WTC11 (cell line): ENCODE measurements at regions not wholly inside any gene's neighbourhood (a gene's known extent, or its start where the extent isn't known, plus 50 kb on each side); places are given as distances from the start of the nearest gene placed in this dataset.

Source experiments
- ATAC-seq: fragments of 200-7000 bp; cut with Tn5 transposase; 2 replicates; pipeline ENCODE4 v1.10.0; 2021; ENCODE audit warnings: mild to moderate bottlenecking, moderate library complexity
- CTCF ChIA-PET: fragments of 300-600 bp; sonication (Branson Sonifier 250); formaldehyde crosslinking; loops from one replicate; lab custom pipeline; 2021; ENCODE audit warnings: antibody characterized with exemption; lab: Charles Lee
- POLR2A ChIA-PET: fragments of 350-600 bp; sonication (Branson Sonifier 250); formaldehyde crosslinking; loops from one replicate; lab custom pipeline; 2021; ENCODE audit warnings: antibody characterized with exemption; lab: Charles Lee
- DNase-seq: peaks from one replicate; pipeline ENCODE4 v3.0.0; 2021; ENCODE audit warnings: low spot score
- H3K27ac Mint-ChIP-seq: 2 replicates; pipeline ENCODE4 v1.8.0; 2021; ENCODE audit warnings: mixed read lengths
- H3K27me3 Mint-ChIP-seq: 2 replicates; pipeline ENCODE4 v1.8.0; 2021; ENCODE audit warnings: low read depth, mild to moderate bottlenecking, moderate library complexity, mixed read lengths
- H3K36me3 Mint-ChIP-seq: 2 replicates; pipeline ENCODE4 v1.8.0; 2021; ENCODE audit warnings: mixed read lengths
- H3K4me1 Mint-ChIP-seq: 2 replicates; pipeline ENCODE4 v1.8.0; 2022; ENCODE audit warnings: mixed read lengths
- H3K4me3 Mint-ChIP-seq: 2 replicates; pipeline ENCODE4 v1.8.0; 2021; ENCODE audit warnings: mild to moderate bottlenecking, moderate library complexity, mixed read lengths
- H3K9me3 Mint-ChIP-seq: 2 replicates; pipeline ENCODE4 v1.8.0; 2021; ENCODE audit warnings: mixed read lengths
- AR ChIP-seq: fragments of 250-450 bp; sonication (Bioruptor Pico); IDR thresholded peaks from 2 replicates; pipeline ENCODE4 v1.9.0; 2021; ENCODE audit warnings: mild to moderate bottlenecking
- CBFB ChIP-seq: sonication (generic); formaldehyde crosslinking; IDR thresholded peaks from 2 replicates; pipeline ENCODE4 v1.8.1; 2022; ENCODE audit warnings: mild to moderate bottlenecking, low read depth, missing genetic modification reagents
- CREB1 ChIP-seq: sonication (generic); formaldehyde crosslinking; IDR thresholded peaks from 2 replicates; pipeline ENCODE4 v1.8.0; 2023; ENCODE audit warnings: mild to moderate bottlenecking, missing genetic modification reagents
- ERG ChIP-seq: fragments of 250-450 bp; sonication (Bioruptor Pico); IDR thresholded peaks from 2 replicates; pipeline ENCODE4 v1.8.0; 2021; ENCODE audit warnings: mild to moderate bottlenecking
- HMGXB4 ChIP-seq: sonication (generic); formaldehyde crosslinking; IDR thresholded peaks from 2 replicates; pipeline ENCODE4 v1.8.1; 2023; ENCODE audit warnings: mild to moderate bottlenecking, moderate library complexity, missing genetic modification reagents
- MAX ChIP-seq: sonication (generic); formaldehyde crosslinking; IDR thresholded peaks from 2 replicates; pipeline ENCODE4 v1.8.0; 2022; ENCODE audit warnings: mild to moderate bottlenecking, missing genetic modification reagents
- NFE2L1 ChIP-seq: sonication (generic); formaldehyde crosslinking; IDR thresholded peaks from 2 replicates; pipeline ENCODE4 v1.8.1; 2023; ENCODE audit warnings: missing genetic modification reagents
- RORB ChIP-seq: fragments of 250-450 bp; sonication (Bioruptor Pico); IDR thresholded peaks from 2 replicates; pipeline ENCODE4 v1.9.0; 2021; ENCODE audit warnings: mild to moderate bottlenecking
- STAT6 ChIP-seq: sonication (generic); formaldehyde crosslinking; conservative IDR thresholded peaks from 2 replicates; pipeline ENCODE4 v1.8.1; 2023; ENCODE audit warnings: mild to moderate bottlenecking, low read depth, missing genetic modification reagents, moderate library complexity
- TCF7 ChIP-seq: sonication (generic); formaldehyde crosslinking; IDR thresholded peaks from 2 replicates; pipeline ENCODE4 v1.8.0; 2022; ENCODE audit warnings: mild to moderate bottlenecking, low read depth, missing genetic modification reagents, moderate library complexity
- TEAD1 ChIP-seq: sonication (generic); formaldehyde crosslinking; IDR thresholded peaks from 2 replicates; pipeline ENCODE4 v1.8.0; 2022; ENCODE audit warnings: mild to moderate bottlenecking, missing genetic modification reagents
- ZNF121 ChIP-seq: sonication (generic); formaldehyde crosslinking; IDR thresholded peaks from 2 replicates; pipeline ENCODE4 v1.8.0; 2023; ENCODE audit warnings: missing genetic modification reagents
- ZNF219 ChIP-seq: sonication (generic); formaldehyde crosslinking; IDR thresholded peaks from 2 replicates; pipeline ENCODE4 v1.8.0; 2023; ENCODE audit warnings: missing genetic modification reagents, mild to moderate bottlenecking, borderline replicate concordance
- ZNF512 ChIP-seq: sonication (generic); formaldehyde crosslinking; IDR thresholded peaks from 2 replicates; pipeline ENCODE4 v1.8.1; 2022; ENCODE audit warnings: missing genetic modification reagents, borderline replicate concordance
- ZNF532 ChIP-seq: fragments of 250-450 bp; sonication (Bioruptor Pico); IDR thresholded peaks from 2 replicates; pipeline ENCODE4 v1.9.0; 2021; ENCODE audit warnings: mild to moderate bottlenecking, borderline replicate concordance
- ZSCAN18 ChIP-seq: fragments of 250-450 bp; sonication (Bioruptor Pico); IDR thresholded peaks from 2 replicates; pipeline ENCODE4 v2.1.2; 2022; ENCODE audit warnings: mild to moderate bottlenecking, moderate library complexity

- no peak for TF ChIP-seq CBFB
- TF ChIP-seq HMGXB4 (CRISPR knock-in tag) = no peak
- TF ChIP-seq TEAD1 (CRISPR knock-in tag) = no peak
- TF ChIP-seq STAT6 (CRISPR knock-in tag) = no peak
- no peak for TF ChIP-seq AR (CRISPR knock-in tag)
- TF ChIP-seq ZNF532 (CRISPR knock-in tag) = no peak
- TF ChIP-seq ZNF121 = no peak
- TF ChIP-seq MAX (CRISPR knock-in tag) = no peak
- TF ChIP-seq ERG = no peak
Observed at GRCh38 chr14:55771242-55771981, 191.4 kb downstream of the KTN1 start (continued).

GRCh38 chr14:55772486-55772885 is 192.5 kb downstream of the KTN1 start:
- POLR2A ChIA-PET = no interaction called here
- Mint-ChIP-seq H3K9me3 (peaks cover 7% of the 10 kb centered on the region), H3K4me1 (no peaks in the 10 kb centered on the region), H3K27me3 (no peaks in the 10 kb centered on the region; the same call in 1 of the 2 replicates), H3K27ac (no peak overlapping the region), H3K4me3 (no peak overlapping the region), H3K36me3 (no peaks in the 10 kb centered on the region)
- CTCF ChIA-PET = no interaction called here
- DNase-seq (no peak), ATAC-seq (no peak)
- TF ChIP-seq STAT6 (CRISPR knock-in tag) (no peak), CREB1 (CRISPR knock-in tag) (no peak), NFE2L1 (CRISPR knock-in tag) (no peak), TCF7 (CRISPR knock-in tag) (no peak), ZSCAN18 (CRISPR knock-in tag) (no peak), ZNF512 (CRISPR knock-in tag) (no peak), ZNF219 (CRISPR knock-in tag) (no peak), RORB (CRISPR knock-in tag) (no peak)
